Esophagus mucosa (tissue), 1 donor: ENCODE measurements at regions not wholly inside any gene's neighbourhood (a gene's known extent, or its start where the extent isn't known, plus 50 kb on each side); places are given as distances from the start of the nearest gene placed in this dataset.
"Not testable (repeated sequence)": the region's sequence is repeated elsewhere in the genome, so short reads cannot be mapped to it uniquely, and the experiment has no call there.

Experiments
- ATAC-seq: fragments of 200-7000 bp; cut with Tn5 transposase; one replicate; pipeline ENCODE4 v1.9.1; 2020
- donor health status: DM: yes; HTN: yes; CAD: no.

- not testable (repeated sequence) for ATAC-seq
Observed at GRCh38 chr16:29104600-29104999, 119.7 kb downstream of the LAT start.

DNA sequence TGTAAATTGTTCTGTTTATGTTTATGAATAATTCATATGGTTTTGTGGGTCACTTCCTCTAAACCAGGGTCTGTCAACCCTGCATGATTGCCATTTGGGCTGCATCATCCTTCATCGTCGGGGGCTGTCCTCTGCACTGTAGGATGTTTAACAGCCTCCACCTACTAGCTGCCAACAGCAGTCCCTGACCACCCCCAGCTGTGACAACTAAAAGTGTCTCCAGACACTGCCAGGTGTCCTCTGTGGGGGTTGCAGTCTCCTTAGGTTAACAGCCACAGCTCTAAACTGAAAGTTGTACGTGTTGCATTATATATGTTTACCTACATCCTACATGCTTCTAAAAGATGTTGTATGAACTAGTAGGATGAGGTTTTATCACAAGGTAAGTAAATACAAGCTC, 113.1 kb downstream of the LAT start:
- ATAC-seq, result not testable (repeated sequence)

DNA sequence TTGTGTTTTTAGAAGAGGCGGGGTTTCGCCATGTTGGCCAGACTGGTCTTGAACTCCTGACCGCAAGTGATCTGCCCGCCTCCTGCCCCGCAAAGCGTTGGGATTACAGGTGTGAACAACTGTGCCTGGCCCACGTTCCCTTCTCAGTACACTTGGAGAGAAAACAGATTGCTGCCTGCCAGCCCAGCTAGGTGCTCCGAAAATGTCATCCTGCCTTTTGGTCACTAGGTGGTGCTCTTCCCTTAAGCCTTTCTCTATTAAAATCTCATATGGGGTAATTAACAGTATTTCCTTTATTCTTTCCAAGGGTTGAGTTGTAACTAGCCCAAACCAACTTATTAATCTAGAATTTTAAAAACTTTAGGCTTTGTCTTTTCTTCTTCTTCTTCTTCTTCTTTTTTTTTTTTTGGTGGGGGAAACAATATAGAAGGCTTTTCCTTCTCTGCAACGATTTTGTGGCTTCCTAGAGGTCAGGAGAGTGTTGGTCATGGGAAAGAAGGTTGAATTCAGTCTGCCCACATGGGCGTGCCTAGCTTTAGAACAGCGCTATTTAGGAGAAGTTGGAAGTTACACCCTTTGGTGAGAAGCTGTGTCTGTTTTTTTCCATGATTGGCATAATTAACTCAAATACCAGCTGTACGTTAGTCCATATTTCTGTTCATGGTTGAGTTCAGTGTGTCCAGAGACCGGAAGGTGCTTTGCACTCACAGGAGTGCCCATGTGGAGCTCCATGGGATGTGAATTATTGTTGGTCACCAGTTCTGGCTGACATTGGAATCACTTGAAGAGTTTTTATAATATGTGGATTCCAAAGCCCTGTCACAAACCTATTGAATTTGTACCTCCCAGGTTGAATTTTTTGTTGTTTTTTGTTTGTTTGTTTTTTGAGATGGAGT, 110.1 kb downstream of the LAT start:
- ATAC-seq, result peak; percentile 83

GRCh38 chr16:29094325-29094724, 109.5 kb downstream of the LAT start:
- ATAC-seq, result not testable (repeated sequence)

DNA sequence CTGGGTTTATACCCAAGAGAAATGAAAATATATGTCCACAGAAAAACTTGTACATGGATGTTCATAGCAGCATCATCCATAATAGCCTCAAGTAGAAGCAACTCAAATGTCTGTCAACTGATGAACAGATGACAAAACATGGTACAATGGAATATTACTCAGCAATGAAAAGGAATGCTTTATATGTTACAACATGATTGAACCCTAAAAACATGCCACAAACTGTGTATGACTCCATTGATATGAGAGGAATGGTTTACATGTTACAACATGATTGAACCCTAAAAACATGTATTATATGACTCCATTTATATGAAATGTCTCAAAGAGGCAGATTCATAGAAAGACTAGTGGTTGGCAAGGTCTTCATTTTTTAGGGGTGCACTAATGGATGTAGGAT, 104.8 kb downstream of the LAT start:
- ATAC-seq, result not testable (repeated sequence)

- ATAC-seq, result not testable (repeated sequence)
Observed at GRCh38 chr16:29087673-29088072, 102.8 kb downstream of the LAT start.

GRCh38 chr16:29081829-29082639, 97.2 kb downstream of the LAT start:
- ATAC-seq, result peak; percentile 41

DNA sequence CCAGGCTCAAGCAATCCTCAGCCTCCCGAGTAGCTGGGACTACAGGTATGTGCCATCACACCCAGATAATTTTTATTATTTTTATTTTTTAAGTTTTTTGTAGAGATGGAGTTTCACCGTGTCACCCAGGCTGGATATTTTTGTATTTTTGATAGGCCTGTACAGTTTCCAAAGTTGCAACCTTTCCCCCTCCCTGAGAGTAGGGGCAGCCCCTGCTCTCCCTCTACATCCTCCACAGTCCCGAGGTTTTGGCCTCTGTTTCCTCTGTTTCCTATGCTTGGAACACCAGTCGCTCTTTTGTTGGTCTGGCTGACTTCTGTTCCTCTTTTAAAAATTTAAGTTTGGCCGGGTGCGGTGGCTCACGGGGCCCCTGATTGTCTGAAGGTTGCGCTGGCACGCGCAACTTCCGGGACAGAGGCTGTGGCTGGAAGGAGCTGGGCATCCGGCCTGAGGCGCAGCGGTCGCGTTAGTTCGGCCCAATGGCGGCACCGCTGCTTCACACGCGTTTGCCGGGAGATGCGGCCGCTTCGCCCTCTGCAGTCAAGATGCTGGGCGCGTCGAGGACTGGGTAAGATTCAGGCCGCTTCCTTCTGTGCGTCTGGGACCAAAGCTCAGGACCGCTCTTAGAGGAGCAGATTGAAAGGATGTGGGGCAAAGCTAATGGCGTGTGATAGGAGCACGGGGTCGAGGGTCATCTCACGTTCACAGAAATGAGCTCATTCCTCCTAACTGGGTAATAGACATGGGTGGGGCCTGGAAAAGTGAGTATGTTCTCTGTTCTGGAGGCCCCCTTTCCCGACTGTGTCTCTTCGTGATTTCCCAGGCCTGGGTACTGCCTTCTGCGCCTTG, 89.9 kb downstream of the LAT start:
- ATAC-seq, result peak; percentile 76

- ATAC-seq, result not testable (repeated sequence)
Observed at GRCh38 chr16:29062235-29062634, 77.4 kb downstream of the LAT start.

- not testable (repeated sequence) for ATAC-seq
Observed at GRCh38 chr16:29061467-29061921, 76.6 kb downstream of the LAT start.

- ATAC-seq, result not testable (repeated sequence)
Observed at GRCh38 chr16:29060022-29060810, 75.4 kb downstream of the LAT start.

DNA sequence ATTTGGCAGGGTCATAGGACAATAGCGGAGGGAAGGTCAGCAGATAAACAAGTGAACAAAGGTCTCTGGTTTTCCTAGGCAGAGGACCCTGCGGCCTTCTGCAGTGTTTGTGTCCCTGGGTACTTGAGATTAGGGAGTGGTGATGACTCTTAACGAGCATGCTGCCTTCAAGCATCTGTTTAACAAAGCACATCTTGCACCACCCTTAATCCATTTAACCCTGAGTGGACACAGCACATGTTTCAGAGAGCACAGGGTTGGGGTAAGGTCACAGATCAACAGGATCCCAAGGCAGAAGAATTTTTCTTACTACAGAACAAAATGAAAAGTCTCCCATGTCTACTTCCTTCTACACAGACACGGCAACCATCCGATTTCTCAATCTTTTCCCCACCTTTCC, 74.7 kb downstream of the LAT start:
- not testable (repeated sequence) for ATAC-seq
